Pancreas (tissue), 10 donors: ENCODE measurements at regions not wholly inside any gene's neighbourhood (a gene's known extent, or its start where the extent isn't known, plus 50 kb on each side); places are given as distances from the start of the nearest gene placed in this dataset.

ENCODE experiments used
- ATAC-seq, 4 donors: fragments of 200-7000 bp; cut with Tn5 transposase; one replicate each; pipeline versions ENCODE4 v1.8.0 to v1.9.1; 2020; ENCODE audit warnings: mild to moderate bottlenecking in 4 of 4, moderate library complexity in 4 of 4
- DNase-seq, 6 donors: peaks; one replicate each; pipeline ENCODE4 v3.0.0-alpha.2; 2020
- FAIRE-seq: peaks from 2 replicates; lab custom pipeline; 2012; peaks lifted over from hg19 to GRCh38; lab: Jason Lieb, UNC
- H3K27ac ChIP-seq, 4 donors: fragments of 200-600 bp; sonication (generic); 1 replicate in 3 of 4; 2 replicates in 1 of 4; pipeline versions ENCODE4 v1.5.0 to v1.8.0; 2020
- H3K27me3 ChIP-seq, 4 donors: fragments of 200-600 bp; one replicate each; pipeline ENCODE4 v1.8.0; 2021
- H3K36me3 ChIP-seq, 3 donors: fragments of 200-600 bp; sonication (generic) in 1 of 3; one replicate each; pipeline versions ENCODE4 v1.5.0 to v1.8.0; 2020 to 2021
- H3K4me1 ChIP-seq, 3 donors: fragments of 200-600 bp; one replicate each; pipeline ENCODE4 v1.8.0; 2021
- H3K4me3 ChIP-seq, 4 donors: fragments of 200-600 bp; sonication (generic) in 2 of 4; one replicate each; pipeline versions ENCODE4 v1.5.0 to v1.8.0; 2020 to 2021
- H3K9me3 ChIP-seq, 4 donors: fragments of 200-600 bp; one replicate each; pipeline ENCODE4 v1.8.0; 2021
- CTCF ChIP-seq, 4 donors: fragments of 200-600 bp; sonication (generic) in 3 of 4; IDR thresholded peaks; one replicate each; pipeline versions ENCODE4 v1.5.0 to v1.8.0; 2021; ENCODE audit warnings: antibody characterized with exemption in 4 of 4
- WGBS, 2 donors: extraction: QIAGEN DNeasy Blood & Tissue Kit; methylation state at CpG; one replicate each; pipeline ENCODE4 v1.1.7; 2013; 5-methylcytosine and 5-hydroxymethylcytosine counted together
- intact Hi-C, 3 donors: fragments of 100-400 bp; cut with DNase I; formaldehyde crosslinking; loops; one replicate each; pipeline versions ENCODE4 v1.11.1 to v1.14.2; 2022
- donor health status: healthy with polysubstance abuse.
- donor health status: DM: no; HTN: no; CAD: no; lungs with moderate emphysema.
- donor health status: DM: no; HTN: no; CAD: no.
- donor health status: control.
- donor health status: control.
- donor health status: Bipolar disorder and iron deficiency.
- donor health status: DM: yes; HTN: yes; CAD: no.
- donor health status: DM: no; HTN: no; CAD: no.
- donor health status: DM: no; HTN: no; CAD: no.
- donor health status: DM: yes; HTN: yes; CAD: no.

GRCh38 chr11:134587345-134587744 lies 175.3 kb upstream of the B3GAT1 start:
- intact Hi-C loops: no loop called here
- 68 to 70% methylated on average over 6 of the region's 6 CpGs for WGBS, 2 donors
- Histone ChIP-seq H3K27me3 (peaks cover 0 to 4% (median 0%) of the 10 kb centered on the region in 4 donors), H3K4me3 (no peak overlapping the region), H3K9me3 (no peaks in the 10 kb centered on the region), H3K27ac (no peak overlapping the region), H3K4me1 (no peaks in the 10 kb centered on the region), H3K36me3 (no peaks in the 10 kb centered on the region)
- no peak for TF ChIP-seq CTCF (IDR thresholded peaks at IDR 0.05)
- no peak for FAIRE-seq
- no peak for ATAC-seq
- DNase-seq: no peak

- no peak for DNase-seq
- H3K9me3 ChIP-seq: no peaks in the 10 kb centered on the region
- H3K27ac ChIP-seq: no peak overlapping the region
- 71 to 74% methylated on average over 6 of the region's 6 CpGs for WGBS, 2 donors
- TF ChIP-seq CTCF (IDR thresholded peaks at IDR 0.05): no peak
- intact Hi-C loops: no loop called here
- H3K4me1 ChIP-seq: no peaks in the 10 kb centered on the region
- no peak for ATAC-seq
- no peak for FAIRE-seq
- no peaks in the 10 kb centered on the region for H3K36me3 ChIP-seq
- no peak overlapping the region for H3K4me3 ChIP-seq
- H3K27me3 ChIP-seq: peaks cover 0 to 3% (median 0%) of the 10 kb centered on the region in 4 donors
These were observed 174.7 kb upstream of the B3GAT1 start for GRCh38 chr11:134586726-134587125.

- intact Hi-C loops: no loop called here
- no peak for TF ChIP-seq CTCF (IDR thresholded peaks at IDR 0.05)
- Histone ChIP-seq H3K9me3 (no peaks in the 10 kb centered on the region), H3K27ac (no peak overlapping the region), H3K4me1 (no peaks in the 10 kb centered on the region), H3K4me3 (no peak overlapping the region), H3K27me3 (no peaks in the 10 kb centered on the region), H3K36me3 (no peaks in the 10 kb centered on the region)
- DNase-seq (no peak), FAIRE-seq (no peak), ATAC-seq (no peak)
- WGBS, 2 donors: 71 to 76% methylated on average over 15 of the region's 15 CpGs
These were observed 173.9 kb upstream of the B3GAT1 start for GRCh38 chr11:134585666-134586610.

- no peak for DNase-seq
- Histone ChIP-seq H3K27ac (no peak overlapping the region), H3K4me1 (no peaks in the 10 kb centered on the region), H3K27me3 (peaks cover 0 to 7% (median 0%) of the 10 kb centered on the region in 4 donors), H3K9me3 (no peaks in the 10 kb centered on the region), H3K36me3 (no peaks in the 10 kb centered on the region), H3K4me3 (no peak overlapping the region)
- TF ChIP-seq CTCF (IDR thresholded peaks at IDR 0.05): no peak
- no peak for FAIRE-seq
- WGBS, 2 donors: 56 to 57% methylated on average over 14 of the region's 14 CpGs
- peak in 3 of 4 donors; percentile 39 to 42 (median 41) for ATAC-seq
- intact Hi-C loops: no loop called here
These were observed 172.8 kb upstream of the B3GAT1 start for GRCh38 chr11:134584706-134585445.
